Fibroblast of villous mesenchyme (primary cell): ENCODE measurements at regions not wholly inside any gene's neighbourhood (a gene's known extent, or its start where the extent isn't known, plus 50 kb on each side); places are given as distances from the start of the nearest gene placed in this dataset.

ENCODE experiments used
- DNase-seq: peaks from one replicate; pipeline ENCODE4 v3.0.0-alpha.2; 2010; ENCODE audit warnings: low read depth
- H3K4me3 ChIP-seq: 2 replicates; pipeline ENCODE4 v1.5.1; 2011; ENCODE audit warnings: low read depth, mild to moderate bottlenecking, low read length
- CTCF ChIP-seq: IDR thresholded peaks from 2 replicates; pipeline ENCODE4 v1.5.1; 2012; ENCODE audit warnings: low read depth, mild to moderate bottlenecking, low read length; ENCODE audit not compliant: insufficient read depth

DNA sequence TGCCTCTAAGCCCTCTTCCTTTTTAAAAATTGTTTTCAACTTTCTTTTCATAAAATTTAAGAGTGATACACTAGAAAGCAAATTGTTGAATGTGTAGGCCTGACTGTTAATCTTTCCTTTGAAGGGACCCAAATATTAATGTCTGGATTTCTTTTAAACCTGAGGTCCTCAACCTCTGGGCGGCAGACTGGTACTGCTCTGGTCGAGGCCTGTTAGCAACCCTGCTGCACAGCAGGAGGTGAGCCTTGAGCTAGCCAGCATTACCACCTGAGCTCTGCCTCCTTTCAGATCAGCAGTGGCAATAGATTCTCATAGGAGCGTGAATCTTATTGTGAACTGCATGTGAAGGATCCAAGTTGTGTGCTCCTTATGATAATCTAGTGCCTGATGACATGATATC, 191.2 kb downstream of the MANEA start:
- H3K4me3 ChIP-seq: no peak overlapping the region
- TF ChIP-seq CTCF: no peak
- no peak for DNase-seq

GRCh38 chr6:95777338-95777737, 200.0 kb downstream of the MANEA start:
- no peak for TF ChIP-seq CTCF
- no peak for DNase-seq
- no peak overlapping the region for H3K4me3 ChIP-seq

DNA sequence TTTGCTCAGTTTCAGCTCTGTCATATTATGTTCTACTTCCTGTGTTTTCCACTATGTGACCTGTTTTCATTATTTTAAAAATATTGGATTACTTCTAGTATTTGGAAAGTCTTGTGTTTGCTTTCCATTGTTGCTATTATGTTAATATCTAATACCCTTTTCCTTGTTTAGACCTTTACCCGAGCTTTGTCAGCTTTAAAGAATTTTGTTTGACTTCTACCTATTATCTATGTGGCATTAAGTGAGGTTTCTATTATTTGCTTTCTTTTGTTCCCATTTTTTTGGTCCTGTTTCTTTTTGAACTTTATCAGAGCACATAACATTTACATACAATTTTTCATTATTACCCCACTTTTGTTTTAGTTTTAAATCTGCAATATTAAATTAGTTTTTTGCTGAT, 202.7 kb downstream of the MANEA start:
- no peak for TF ChIP-seq CTCF
- no peak for DNase-seq

DNA sequence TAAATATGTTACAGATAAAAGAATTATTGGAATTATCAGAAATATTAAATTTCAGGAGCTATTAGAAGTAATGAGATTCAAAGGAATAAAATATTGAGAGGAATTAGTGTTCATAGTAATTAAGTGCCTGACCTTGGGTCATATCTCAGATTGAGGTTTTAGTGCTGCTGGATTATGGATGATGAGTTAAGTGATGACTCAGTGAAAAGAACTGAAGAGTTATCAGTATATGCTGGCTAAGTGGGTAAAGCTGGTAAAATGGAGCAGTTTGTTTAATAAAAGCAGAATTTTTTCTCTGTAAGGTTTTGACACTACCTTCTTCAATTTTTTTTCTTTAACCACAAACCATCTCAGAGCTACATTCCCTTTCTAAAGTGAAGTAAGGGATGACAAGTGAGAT, 206.7 kb downstream of the MANEA start:
- no peak overlapping the region for H3K4me3 ChIP-seq
- DNase-seq: no peak
- TF ChIP-seq CTCF: no peak

More for the DNA sequence above, 202.7 kb downstream of the MANEA start:
- no peak overlapping the region for H3K4me3 ChIP-seq

- H3K4me3 ChIP-seq: no peak overlapping the region
- no peak for TF ChIP-seq CTCF
- DNase-seq: no peak
Measured at GRCh38 chr6:95784869-95785268, 207.5 kb downstream of the MANEA start.

DNA sequence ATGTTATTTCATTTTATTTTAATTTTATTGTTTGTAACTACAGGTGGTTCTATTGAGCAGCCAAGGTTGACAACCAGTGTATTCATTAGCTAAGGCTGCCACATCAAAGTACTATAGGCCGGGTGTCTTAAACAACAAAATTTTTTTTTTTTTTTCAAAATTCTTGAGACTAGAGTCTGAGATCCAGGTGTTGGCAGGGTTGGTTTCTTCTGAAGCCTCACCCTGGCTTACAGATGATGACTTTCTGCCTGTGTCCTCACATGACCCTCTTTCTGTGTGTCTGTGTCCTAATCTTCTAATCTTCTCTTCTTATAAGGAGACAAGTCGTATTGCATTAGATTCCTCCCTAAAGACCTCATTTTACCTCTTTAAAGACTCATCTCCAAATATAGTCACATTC, 208.4 kb downstream of the MANEA start:
- no peak for TF ChIP-seq CTCF
- no peak overlapping the region for H3K4me3 ChIP-seq
- no peak for DNase-seq

GRCh38 chr6:95786802-95787201, 209.5 kb downstream of the MANEA start:
- H3K4me3 ChIP-seq: no peak overlapping the region
- DNase-seq: no peak
- TF ChIP-seq CTCF: no peak
